Caki2 (cell line): ENCODE measurements at regions not wholly inside any gene's neighbourhood (a gene's known extent, or its start where the extent isn't known, plus 50 kb on each side); places are given as distances from the start of the nearest gene placed in this dataset.

Source experiments
- DNase-seq: peaks from one replicate; pipeline ENCODE4 v3.0.0-alpha.2; 2015; ENCODE audit warnings: low read depth
- in situ Hi-C: cut with HindIII; loops from 2 replicates; pipeline ENCODE4 v1.10.0; 2016; ENCODE audit warnings: low sequenced_read_pairs, low pct_unique_long_range_greater_than_20kb, mixed read lengths

DNA sequence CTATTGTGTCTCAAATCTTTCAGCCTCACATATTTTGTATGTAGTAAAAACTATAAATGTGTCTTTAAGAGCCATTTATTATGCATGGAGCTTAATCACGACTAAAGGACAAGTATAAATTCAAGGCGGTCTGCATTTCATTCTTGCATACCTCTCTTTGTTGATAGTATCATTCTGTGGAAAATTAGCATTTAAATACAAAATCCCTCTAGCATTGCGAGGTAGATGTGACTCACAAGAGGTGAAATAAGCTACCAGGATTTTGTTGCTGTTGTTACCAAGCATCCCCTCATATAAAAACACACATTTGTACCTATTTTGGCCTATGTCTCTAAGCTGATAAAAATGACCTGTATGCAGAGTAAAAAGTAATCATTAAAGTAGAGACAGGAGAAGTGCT lies 537.4 kb upstream of the LUZP2 start:
- DNase-seq: no peak

DNA sequence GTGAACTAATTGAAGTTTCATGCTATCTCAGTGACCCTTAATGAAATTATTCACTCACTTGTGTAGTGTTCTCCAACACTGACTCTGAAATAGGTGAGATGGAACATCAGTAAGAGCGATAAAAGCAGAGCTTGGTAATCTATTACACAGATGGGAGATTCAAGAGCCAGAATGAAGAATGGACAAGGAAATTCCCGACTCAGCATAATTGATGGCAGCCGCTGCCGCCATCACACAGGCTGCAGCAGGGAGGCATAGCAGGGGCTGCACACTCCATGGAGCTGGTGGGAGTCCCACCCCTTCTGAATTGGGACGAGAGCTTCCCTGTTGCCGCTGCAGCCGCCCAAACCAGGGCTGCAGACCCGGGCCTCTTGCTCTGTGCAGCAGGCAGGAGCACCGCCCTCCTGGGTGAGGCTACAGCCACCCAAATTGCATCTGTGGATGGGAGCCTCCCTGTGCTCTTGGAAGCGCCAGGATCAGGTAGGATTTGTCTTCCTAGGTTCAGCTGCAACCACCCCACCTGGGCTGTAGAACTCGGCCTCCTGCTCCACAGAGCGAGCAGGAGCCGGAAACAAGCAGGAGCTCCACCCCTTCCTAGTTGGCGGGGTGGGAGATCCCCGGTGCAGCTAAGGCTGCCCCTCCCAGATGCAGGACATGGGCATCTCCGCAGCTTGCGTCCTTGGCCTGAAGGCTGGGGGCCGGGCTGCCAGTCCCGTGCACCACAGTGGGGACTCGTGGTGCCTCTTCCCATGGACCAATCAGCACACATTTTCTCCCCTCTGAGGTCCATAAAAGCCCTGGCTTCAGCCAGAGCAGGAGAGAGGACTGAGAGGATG lies 535.1 kb upstream of the LUZP2 start:
- in situ Hi-C loops: no loop called here
- DNase-seq: no peak

More for the DNA sequence above, 537.4 kb upstream of the LUZP2 start:
- in situ Hi-C loops: no loop called here

DNA sequence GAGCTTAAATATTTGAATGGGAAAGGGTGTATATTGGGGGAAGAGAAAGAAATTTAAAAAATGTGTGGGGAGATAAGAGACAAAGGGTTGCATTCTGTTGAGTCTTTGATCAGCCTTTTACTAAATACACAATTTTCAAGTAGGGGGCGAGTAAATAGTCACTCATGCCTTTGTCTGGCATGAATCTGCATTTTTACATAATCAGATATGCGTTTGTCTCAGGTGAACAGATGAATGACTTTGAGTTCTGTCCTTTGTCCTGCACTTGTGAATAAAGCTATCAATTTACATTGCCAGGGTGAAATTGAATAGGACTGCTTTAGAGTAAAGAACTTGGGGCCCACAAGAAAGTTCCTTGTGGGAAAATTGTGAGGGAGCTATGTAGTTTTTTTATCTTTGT lies 523.6 kb upstream of the LUZP2 start:
- in situ Hi-C loops: no loop called here
- no peak for DNase-seq

DNA sequence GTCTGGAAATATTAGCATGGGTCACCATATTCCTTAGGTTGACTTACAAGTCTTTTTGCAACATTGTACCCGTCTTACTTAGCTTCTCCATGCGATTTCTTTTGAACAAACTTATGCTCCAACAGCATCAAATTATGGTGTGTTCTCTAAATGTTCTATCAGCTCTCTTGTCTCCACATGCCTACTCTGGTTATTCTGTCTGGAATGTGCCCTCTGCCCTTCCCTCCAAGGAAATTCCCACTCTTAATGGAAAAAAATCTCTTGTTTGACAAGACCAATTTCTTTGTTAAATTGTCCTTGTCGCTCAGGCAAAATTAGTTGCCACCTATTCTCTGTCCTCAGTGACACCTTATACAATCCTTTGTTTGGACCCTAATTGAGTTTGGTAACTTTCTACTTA lies 522.8 kb upstream of the LUZP2 start:
- no peak for DNase-seq
- in situ Hi-C loops: no loop called here

DNA sequence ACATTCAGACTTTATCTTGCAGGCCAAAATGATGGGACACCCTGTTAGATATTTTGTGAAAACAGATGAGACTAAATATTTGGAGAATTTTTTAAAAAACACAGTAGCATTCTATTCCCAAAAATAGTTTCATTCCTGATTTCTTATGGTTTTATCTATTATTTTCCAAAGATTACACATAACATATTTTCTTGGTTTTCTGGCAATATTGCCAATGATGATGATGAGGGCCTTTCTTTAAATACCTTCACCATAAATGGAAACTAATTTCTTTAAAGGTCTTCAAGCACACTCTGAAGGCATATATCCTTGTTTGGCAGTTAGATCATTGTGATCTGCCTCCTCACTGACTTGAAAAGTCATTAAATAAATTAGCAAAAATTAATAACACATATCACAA lies 522.3 kb upstream of the LUZP2 start:
- in situ Hi-C loops: no loop called here
- DNase-seq: no peak

DNA sequence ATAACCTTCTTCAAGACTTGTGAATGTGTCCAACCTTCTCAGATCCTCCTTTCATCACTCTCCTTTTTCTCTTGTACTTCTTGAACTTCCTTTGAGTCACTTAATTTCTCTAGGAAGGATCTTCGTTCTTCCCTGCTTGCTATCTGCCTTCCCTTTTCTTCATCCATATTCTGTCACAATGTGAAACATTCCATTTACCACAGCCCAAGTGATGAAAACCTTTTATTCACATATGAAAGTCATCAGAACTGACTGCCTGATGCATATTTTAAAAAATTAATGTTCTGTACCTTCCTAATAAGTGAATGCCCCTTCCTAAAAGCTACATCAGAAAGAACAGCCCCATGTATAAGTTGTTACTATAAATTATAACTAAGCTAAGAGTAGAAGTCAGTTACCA lies 520.4 kb upstream of the LUZP2 start:
- no peak for DNase-seq
- in situ Hi-C loops: no loop called here

DNA sequence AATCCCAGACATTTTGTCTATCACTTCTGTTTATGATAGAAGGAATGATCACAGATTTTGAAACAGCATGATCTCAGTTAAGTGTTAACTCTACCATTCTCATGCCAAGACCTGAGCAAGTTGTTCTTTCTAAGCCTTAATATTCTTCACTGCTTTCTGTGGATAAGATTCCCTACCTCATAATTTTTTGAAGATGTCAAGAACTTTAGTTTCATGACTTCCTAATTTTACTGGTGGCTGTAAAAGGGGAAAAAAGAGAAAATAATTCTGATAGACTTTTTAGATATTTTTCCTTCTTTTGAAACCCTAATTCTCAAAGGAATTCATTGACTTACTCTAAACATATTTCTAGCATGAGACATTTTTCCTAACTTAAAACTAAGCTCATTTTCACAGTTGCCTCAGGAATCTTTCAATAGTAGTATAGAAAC lies 520.0 kb upstream of the LUZP2 start:
- in situ Hi-C loops: no loop called here
- DNase-seq: no peak

DNA sequence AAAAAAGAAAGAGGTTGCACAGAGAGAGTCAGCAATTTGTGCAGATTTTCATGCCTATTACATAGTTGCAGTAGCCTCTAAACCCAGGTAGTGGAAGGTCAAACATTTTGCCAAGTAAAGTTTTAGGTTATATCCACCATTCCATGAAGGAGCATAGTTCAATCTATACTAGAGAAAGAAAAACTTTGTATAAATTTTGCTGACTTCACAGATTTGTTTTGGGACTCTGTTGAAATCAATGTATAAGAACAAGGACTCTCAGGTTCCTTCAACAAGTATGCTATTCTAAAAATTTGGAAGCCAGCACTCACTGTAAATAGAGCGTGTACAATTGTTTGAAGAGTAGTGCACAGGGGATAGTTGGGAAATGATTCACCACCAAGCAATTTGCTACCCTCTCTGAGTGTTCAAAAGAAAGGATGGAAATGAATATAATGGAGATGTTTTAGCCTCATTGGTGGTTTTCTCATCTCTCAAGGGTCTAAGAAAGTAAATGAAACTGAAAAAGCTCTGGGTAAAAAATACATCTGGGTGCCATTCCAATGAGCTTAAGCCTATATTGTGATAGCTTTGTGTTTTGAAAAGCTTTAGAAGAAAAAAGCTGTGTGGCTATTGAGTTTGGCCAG lies 508.4 kb upstream of the LUZP2 start:
- no peak for DNase-seq
- in situ Hi-C loops: no loop called here

DNA sequence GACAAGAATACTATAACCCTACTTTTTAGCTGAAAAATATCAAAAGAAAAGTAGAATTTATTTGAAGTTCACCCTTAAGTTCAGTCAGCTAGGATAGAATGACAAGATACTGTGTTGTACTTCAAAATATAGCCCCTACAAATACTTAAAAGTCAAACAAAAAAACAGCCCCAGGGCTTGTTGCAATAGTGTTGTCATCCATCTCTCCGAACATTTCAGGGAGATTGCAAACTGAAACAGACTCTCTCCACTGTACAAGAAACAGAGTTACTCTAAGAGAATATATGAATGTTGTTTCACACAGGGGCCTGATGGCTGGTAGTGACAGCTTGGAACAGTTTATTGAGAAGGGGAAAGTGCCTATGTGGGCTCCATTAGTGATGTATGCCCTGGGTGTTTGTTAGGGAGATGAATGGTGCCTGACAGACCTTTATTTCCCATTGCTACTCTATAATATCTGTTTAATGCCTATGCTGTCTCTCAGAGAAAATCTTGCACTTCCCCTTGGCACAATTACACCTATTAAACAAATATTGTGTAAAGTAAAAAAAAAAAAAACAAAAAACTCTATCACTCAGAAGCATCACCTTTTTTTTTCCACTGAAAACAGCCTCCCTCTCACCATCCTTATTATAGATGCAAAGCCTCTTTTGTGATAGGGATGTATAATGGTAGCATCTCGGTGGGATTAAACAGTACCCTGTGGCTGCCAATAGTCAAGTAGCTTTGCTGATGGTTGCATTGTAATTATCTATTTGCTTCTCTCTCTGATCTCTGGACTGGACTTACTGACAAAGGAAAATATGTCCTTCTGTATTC lies 506.3 kb upstream of the LUZP2 start:
- no peak for DNase-seq

DNA sequence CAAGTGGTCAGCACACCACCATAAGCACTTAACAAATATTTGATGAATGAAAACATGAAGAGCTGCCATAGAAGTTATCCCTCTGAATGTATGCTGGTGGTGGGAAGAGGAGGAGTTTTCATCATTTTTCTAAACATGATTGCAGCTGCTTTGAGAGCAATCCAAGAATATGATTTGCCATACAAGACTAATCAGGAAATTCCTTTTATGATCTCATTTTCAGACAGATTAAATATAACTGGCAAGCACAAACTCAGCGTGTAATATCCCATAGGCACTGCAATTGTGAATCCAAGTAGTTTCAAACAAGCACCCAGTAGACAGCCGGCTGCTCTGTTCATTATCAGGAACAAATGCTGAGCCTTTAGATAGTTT lies 505.7 kb upstream of the LUZP2 start:
- DNase-seq: no peak
- in situ Hi-C loops: no loop called here

More for the DNA sequence above, 506.3 kb upstream of the LUZP2 start:
- in situ Hi-C loops: no loop called here

DNA sequence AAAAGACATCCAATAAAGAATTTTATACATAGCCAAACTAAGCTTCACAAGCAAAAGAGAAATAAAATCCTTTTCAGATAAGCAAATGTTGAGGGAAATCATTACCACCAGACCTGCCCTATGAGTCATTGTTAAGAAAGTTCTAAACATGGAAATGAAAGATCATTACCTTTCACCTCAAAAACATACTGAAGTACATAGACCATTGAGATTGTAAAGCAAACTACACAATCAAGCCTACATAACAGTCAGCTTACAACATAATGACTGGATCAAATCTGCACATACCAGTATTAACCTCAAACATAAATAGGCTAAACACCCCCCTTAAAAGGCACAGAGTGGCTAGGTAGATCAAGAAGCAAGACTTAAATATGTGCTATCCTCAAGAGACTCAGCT lies 501.0 kb upstream of the LUZP2 start:
- no peak for DNase-seq
- in situ Hi-C loops: no loop called here

DNA sequence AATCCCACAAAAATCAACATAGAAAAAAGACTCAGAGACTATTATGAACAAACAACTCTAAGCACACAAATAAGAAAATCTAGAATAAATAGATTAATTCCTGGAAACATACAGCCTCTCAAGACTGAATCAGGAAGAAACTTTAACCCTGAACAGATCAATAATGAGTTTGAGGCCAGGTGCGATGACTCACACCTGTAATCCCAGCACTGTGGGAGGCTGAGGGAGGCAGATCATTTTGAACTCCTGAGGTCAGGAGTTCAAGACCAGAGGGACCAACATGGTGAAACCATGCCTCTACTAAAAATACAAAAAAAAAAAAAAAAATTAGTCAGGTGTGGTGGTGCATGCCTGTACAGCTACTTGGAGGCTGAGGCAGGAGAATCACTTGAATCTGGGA lies 499.5 kb upstream of the LUZP2 start:
- in situ Hi-C loops: no loop called here
- DNase-seq: no peak

DNA sequence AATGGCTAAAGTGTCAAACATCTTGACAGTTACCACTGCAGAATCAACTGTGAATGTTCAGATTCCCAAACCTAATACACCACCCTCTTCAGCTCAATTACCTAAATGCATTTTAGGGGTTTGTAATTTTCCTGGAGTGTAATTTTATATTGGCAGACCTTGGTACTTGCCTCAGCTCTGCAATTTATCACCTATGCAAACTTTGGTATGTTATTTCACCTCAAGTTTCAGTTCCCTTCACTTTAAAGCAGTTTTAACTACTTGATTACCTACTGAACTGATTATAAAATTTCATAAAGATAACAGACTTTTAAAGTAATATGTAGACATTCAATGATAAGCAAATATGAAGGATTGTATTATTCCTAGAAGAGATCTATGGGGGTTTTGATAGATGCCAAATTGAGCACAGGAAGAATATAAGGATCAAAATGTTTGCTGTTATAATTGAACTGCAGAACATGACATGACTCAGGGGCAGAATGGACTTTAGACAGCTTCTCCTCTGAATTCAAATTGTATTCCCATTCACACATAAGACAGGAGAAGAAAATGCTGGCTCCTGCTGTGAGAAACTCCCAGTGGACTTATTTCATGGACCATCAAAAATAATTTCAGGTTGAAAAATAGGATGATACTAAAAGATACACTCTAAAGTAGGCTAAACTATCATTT lies 491.5 kb upstream of the LUZP2 start:
- in situ Hi-C loops: no loop called here

DNA sequence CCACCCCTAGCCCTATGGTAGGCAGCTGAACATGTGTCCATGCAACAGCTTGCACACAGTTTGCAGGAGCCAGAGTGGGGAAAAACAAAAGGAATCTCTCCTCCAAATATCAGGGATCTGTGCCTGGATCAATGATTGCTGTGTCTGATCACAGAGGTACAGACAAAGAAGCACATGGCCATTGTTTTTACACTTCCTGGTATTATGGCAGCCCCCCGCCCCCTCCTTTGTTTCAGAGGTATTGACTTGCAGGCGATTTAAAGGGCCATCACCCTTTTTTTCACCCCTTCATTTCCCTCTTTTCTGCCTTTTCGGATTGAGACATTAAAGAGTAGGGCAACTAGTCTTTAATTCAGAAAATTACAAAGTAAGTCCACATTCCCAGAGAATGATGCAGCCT lies 453.0 kb upstream of the LUZP2 start:
- in situ Hi-C loops: no loop called here
- DNase-seq: no peak

More for the DNA sequence above, 491.5 kb upstream of the LUZP2 start:
- no peak for DNase-seq

DNA sequence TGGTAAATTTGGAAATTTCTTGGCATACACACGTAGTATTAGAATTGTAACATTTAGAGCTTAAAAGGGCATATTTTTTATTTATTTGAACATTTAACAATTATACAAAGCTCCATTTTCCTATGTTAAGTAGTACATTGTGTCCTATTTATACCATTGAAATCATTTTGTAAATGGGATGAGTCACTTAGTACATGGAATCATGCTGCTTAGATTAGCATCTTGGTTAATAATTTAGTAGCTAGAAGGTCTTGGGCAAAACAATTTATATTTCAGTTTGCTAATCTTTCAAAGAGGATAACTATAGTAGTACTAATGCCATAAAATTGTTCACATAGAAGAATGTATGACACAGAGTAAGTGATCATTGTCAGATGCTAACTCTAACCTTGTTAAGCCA lies 450.1 kb upstream of the LUZP2 start:
- in situ Hi-C loops: no loop called here
- DNase-seq: no peak

DNA sequence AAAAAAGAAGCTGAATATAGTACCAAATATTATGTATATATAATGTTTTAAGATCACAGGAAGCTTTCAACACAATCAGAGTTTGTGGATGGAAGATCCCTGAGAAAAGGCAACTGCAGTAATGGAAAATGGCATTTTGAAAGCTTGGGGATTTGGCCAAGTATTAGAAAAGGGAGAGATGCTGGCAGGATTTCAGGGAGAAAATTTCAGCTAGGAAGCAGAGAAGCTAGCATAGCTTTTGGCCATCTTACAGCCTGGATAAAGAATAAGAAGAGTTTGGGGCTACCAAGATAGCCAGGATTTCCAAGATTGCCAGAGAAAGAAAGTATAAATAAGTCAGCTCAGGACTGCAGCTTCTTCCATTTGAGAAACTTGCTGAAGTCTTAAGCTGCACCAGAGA lies 440.8 kb upstream of the LUZP2 start:
- in situ Hi-C loops: no loop called here

DNA sequence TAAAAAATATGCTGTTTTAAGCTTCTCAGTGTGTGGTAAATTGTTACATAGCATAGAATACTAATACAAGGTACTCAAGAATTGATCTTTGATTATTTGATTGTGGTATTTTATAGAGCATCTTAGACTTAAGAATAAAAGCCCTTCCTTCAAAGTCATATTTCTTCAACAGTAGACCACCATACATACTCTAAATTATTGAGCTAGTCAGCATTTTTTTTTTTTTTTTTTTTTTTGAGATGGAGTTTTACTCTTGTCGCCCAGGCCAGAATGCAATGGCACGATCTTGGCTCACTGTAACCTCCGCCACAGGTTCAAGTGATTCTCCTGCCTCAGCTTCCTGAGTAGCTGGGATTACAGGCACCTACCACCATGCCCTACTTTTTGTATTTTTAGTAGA lies 436.7 kb upstream of the LUZP2 start:
- DNase-seq: no peak
- in situ Hi-C loops: no loop called here

More for the DNA sequence above, 440.8 kb upstream of the LUZP2 start:
- DNase-seq: no peak

DNA sequence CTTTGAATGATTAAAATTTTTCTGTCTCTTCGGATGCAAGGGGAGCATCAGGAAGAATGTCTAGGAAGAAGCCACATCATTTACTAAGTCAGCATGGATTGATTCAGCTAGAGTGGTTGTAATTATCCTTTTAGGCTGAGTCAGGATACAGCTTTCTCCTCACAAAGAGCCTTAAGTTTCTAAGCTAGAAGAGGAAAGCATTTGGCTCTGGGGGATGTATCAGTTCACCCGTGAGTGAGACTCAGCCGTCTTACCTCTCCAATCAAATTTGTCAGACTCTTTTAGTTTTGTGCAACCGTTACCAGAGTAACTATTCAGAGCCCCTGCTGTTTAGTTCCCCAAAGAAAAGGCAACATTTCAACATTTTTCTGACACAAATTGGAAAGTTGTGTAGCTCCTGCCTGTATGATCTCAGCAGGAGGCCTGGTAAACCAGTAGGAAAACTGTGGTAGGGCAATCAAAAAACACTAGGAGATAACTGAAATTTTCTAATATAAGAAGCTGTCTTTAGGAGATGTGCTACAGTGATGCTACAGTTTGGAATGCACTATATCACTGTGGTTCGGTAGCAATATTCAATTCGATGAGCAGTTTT lies 432.4 kb upstream of the LUZP2 start:
- in situ Hi-C loops: no loop called here

More for the DNA sequence above, 432.4 kb upstream of the LUZP2 start:
- no peak for DNase-seq
